Ectodermal cell (in vitro differentiated cells): ENCODE measurements at regions not wholly inside any gene's neighbourhood (a gene's known extent, or its start where the extent isn't known, plus 50 kb on each side); places are given as distances from the start of the nearest gene placed in this dataset.

Source experiments
- H3K27ac ChIP-seq: 2 replicates; pipeline ENCODE4 v1.7.0; 2013; ENCODE audit warnings: mild to moderate bottlenecking, low read depth, low read length; ENCODE audit not compliant: insufficient read depth, poor library complexity, severe bottlenecking
- H3K27me3 ChIP-seq: 2 replicates; pipeline ENCODE4 v1.7.0; 2013; ENCODE audit warnings: mild to moderate bottlenecking, low read length; ENCODE audit not compliant: insufficient read depth, control insufficient read depth, poor library complexity, severe bottlenecking
- H3K36me3 ChIP-seq: one replicate; pipeline ENCODE4 v1.7.0; 2013; ENCODE audit warnings: low read length; ENCODE audit not compliant: control insufficient read depth, insufficient read depth
- H3K4me1 ChIP-seq: one replicate; pipeline ENCODE4 v1.7.0; 2013; ENCODE audit warnings: low read length; ENCODE audit not compliant: control insufficient read depth, insufficient read depth
- H3K4me3 ChIP-seq: 2 replicates; pipeline ENCODE4 v1.7.0; 2013; ENCODE audit warnings: low read depth, low read length, control low read depth; ENCODE audit not compliant: insufficient read depth
- H3K9me3 ChIP-seq: 2 replicates; pipeline ENCODE4 v1.7.0; 2013; ENCODE audit warnings: mild to moderate bottlenecking, low read length, moderate library complexity; ENCODE audit not compliant: control insufficient read depth
- WGBS, 2 experiments: methylation state at CpG; one replicate each; pipeline ENCODE4 v1.1.7; 2013; ENCODE audit warnings: missing lambda C conversion rate in 2 of 2; 5-methylcytosine and 5-hydroxymethylcytosine counted together

DNA sequence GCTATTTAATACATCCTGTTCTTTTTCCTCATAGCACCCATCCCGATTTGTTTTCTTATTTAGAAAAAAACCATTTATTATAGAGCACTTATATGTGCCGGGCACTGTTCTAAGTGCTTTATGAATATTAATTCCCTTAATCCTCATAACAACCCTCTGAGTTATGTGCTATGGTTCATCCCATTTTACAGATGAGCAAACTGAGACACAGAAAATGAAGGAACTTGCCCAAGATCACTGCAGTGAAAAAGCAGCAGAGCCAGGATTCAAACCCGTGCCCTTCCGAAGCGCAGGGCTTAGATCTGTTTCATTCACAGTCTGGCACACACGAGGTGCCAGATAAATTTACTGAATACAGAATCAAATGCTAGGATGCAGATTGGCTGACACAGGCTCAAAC is 85.1 kb upstream of the ZC3H12A start:
- H3K4me1 ChIP-seq = peaks cover 19% of the 10 kb centered on the region
- WGBS, 2 experiments = 93 to 95% methylated on average over 6 of the region's 6 CpGs

DNA sequence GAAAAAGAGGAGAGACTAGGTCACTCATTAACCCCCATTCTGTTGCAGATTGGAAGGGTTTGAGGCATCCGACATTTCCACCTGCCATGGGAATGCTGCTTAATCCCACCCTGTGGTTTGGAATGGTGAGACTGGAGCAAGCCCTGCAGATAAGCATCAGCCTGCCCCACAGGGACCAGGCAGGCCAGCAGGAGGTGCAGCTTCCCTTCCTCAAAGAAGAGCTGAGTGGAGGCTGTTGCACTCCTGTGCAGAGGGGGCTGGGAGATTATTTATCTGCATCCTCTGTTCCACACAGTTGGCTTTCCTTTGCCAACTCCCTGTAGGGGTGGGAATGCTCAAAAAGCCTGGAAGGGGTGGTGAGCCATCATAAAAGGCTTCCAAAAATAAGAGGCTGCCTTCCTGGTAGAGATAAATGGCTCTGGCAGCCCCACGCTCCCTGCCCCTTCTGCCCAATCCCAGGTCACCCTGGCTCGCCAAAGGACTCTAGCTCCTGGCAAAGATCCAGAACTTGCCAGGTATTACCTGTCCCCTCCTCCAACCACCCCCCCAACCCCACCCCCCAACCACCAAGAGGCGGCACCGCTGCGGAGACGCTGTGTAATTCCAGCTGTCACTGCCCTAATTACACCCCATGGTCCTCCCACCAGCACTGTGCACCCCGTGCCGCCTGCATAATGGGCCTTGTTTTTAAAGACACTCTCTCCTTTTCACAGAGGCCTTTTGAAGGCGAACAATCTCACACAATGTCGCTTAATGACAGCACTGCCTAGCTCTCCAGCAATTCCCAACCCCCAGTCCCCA is 83.0 kb upstream of the ZC3H12A start:
- H3K27ac ChIP-seq = peak overlapping the region; percentile 50
- H3K4me1 ChIP-seq = peaks cover 36% of the 10 kb centered on the region
- H3K36me3 ChIP-seq = no peaks in the 10 kb centered on the region
- H3K27me3 ChIP-seq = no peaks in the 10 kb centered on the region
- no peaks in the 10 kb centered on the region for H3K9me3 ChIP-seq
- WGBS, 2 experiments = 7 to 9% methylated on average over 11 of the region's 11 CpGs
- no peak overlapping the region for H3K4me3 ChIP-seq

More for the DNA sequence above, 85.1 kb upstream of the ZC3H12A start:
- Histone ChIP-seq H3K36me3 (no peaks in the 10 kb centered on the region), H3K4me3 (no peak overlapping the region), H3K9me3 (no peaks in the 10 kb centered on the region), H3K27me3 (no peaks in the 10 kb centered on the region), H3K27ac (no peak overlapping the region)

DNA sequence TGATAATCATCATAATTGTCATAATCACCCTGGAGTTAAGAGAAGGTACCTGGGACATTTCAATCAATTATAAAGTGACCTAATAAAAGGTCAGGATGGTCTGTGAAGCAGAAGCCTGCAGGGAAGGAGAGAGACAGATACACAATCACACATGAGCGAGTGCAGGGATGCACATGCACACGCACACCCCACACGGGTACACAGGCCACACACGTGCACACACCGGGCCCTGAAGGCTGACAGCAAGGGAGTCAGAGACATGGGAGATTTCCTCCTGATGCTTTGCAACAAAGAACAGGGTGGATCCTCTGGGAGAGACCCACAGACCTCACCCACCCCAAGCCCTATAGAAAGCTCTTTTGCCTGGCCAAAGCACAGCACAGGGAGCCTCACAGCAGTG is 82.3 kb upstream of the ZC3H12A start:
- no peaks in the 10 kb centered on the region for H3K27me3 ChIP-seq
- H3K4me1 ChIP-seq = peaks cover 37% of the 10 kb centered on the region
- no peak overlapping the region for H3K4me3 ChIP-seq
- H3K36me3 ChIP-seq = no peaks in the 10 kb centered on the region
- WGBS, 2 experiments = 58 to 64% methylated on average over 5 of the region's 5 CpGs
- peak overlapping the region; percentile 50 for H3K27ac ChIP-seq
- H3K9me3 ChIP-seq = no peaks in the 10 kb centered on the region

DNA sequence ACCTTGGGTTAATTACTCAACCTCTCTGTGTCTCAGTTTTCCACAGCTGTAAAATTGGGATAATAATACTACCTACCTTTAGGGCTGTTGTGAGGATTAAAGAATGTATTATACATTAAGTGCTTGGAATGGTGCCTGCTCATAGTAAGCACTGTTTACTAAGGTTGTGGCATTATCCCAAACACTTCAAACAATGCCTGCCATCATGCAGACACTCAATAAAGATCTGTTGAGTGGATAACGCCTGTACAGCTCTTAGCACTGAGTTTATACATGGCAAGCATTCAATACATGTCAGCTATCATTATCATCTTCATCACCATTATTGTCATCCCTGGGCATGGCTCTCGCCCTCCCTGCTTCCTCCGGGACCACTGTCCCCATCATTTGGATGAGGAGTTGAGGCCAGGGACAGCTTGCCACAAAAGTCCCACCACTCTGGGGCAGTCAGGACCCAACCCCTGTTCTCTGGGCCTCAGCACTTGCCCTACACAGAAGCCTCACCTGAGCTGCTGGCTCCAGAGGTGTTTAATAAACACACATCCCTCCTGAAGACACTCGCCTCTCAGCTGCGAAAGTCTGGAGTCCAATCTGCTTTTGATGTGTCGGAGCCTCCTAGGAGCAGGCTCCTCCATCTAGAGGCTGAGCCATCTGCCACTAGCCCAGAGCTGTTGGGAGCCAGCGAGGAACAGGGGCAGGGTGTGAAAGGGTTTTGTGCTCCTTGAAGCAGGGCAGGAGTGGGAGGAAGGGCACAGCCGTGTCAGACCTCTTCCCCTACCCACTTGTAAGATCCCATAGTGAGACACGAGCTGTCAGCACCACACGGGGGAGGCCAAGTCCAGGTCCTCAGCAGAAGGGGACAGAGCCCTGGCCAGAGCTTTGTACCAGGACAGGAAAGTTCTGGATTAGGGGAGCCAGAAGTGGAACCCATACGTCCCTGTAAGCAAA is 80.9 kb upstream of the ZC3H12A start:
- H3K9me3 ChIP-seq = no peaks in the 10 kb centered on the region
- no peak overlapping the region for H3K27ac ChIP-seq
- peaks cover 37% of the 10 kb centered on the region for H3K4me1 ChIP-seq
- H3K4me3 ChIP-seq = no peak overlapping the region
- H3K36me3 ChIP-seq = no peaks in the 10 kb centered on the region
- WGBS, 2 experiments = 75 to 76% methylated on average over 11 of the region's 11 CpGs
- no peaks in the 10 kb centered on the region for H3K27me3 ChIP-seq

DNA sequence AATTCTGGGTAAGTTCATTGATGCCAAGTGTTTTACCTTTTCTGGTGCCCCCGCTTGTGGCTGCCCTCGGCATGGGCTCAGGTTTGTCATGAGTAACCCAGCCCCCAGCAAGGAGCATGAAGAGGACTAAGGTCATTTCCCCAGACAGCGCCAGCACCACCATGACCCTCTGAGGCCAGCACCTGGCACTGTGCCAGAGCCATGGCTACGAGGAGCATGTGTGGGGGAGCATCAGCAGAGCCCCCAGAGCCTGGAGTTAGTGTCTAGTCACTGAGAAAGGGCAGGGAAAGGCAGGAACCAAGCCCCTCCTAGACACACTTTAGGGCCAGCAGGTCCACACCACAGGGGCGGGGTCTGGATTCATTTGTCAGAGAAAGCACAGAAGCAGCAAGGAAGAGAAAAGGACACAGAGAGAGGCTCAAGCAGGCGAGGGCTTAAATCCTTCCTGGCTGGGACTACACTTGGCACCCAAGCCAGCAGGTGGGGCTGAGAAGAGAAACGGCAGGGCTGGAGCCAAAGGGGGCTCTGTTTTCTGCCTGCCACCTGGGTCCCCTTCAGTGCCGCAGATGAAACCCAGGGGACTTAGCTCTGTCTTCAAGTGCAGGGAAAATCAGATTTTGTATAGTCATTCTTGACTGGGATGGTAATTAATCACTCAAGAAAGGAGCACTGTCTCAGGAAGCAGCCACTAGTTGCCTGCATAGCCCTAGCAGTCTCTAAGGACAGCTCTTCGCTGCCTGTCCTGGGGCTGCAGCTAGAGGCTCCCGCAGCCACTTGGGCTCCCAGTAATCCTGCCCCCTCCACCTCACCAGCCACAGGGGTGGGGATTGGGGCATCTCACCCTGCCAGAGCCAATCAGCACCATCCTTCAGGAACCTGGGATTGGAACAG is 79.6 kb upstream of the ZC3H12A start:
- Histone ChIP-seq H3K36me3 (no peaks in the 10 kb centered on the region), H3K9me3 (no peaks in the 10 kb centered on the region), H3K27ac (peak overlapping the region; percentile 45), H3K4me3 (no peak overlapping the region), H3K4me1 (peaks cover 37% of the 10 kb centered on the region), H3K27me3 (no peaks in the 10 kb centered on the region)
- WGBS, 2 experiments = 48% methylated on average over 10 of the region's 10 CpGs

DNA sequence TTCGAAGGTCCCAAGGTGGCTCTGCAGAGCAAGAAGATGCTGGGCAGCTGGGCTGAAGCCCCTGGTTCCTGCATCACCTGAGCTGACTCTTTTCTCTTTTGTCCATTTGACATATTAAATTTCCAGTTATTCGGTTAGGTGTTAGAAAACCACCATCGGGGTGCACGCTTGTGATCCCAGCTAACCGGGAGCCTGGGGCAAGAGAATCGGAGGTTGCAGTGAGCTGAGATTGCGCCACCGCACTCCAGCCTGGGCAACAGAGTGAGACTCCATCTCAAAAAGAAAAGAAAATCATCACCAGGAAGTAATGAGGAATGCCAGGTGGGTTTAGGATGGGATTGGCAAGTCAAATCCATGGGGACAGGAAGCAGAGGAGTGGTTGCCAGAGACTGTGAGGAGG is 76.3 kb upstream of the ZC3H12A start:
- no peaks in the 10 kb centered on the region for H3K9me3 ChIP-seq
- no peaks in the 10 kb centered on the region for H3K36me3 ChIP-seq
- no peak overlapping the region for H3K27ac ChIP-seq
- peaks cover 22% of the 10 kb centered on the region for H3K4me1 ChIP-seq
- no peaks in the 10 kb centered on the region for H3K27me3 ChIP-seq
- WGBS, 2 experiments = 93 to 97% methylated on average over 8 of the region's 8 CpGs
- H3K4me3 ChIP-seq = no peak overlapping the region

DNA sequence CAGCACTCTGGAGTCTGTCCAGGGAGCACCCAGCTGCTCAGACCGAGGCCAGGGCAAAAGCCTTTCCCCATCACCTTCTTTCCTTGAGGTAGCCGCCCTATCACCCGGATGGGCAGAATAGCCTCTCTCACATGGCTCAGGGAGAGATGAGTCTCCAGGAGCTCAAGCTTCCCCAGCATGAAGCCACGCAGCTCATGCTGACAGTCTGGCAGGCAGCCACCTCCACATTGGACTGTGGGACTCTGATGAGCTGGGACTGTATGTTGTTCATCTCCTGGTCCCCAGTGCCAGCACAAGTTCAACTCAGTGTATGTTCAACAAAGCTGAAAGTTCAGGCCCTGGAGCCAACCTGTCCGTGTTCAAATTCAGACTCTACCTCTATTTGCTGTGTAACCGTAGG is 75.2 kb upstream of the ZC3H12A start:
- Histone ChIP-seq H3K27ac (no peak overlapping the region), H3K36me3 (no peaks in the 10 kb centered on the region), H3K4me3 (no peak overlapping the region), H3K9me3 (no peaks in the 10 kb centered on the region), H3K27me3 (no peaks in the 10 kb centered on the region), H3K4me1 (peaks cover 22% of the 10 kb centered on the region)
- 79 to 83% methylated on average over 6 of the region's 6 CpGs for WGBS, 2 experiments

DNA sequence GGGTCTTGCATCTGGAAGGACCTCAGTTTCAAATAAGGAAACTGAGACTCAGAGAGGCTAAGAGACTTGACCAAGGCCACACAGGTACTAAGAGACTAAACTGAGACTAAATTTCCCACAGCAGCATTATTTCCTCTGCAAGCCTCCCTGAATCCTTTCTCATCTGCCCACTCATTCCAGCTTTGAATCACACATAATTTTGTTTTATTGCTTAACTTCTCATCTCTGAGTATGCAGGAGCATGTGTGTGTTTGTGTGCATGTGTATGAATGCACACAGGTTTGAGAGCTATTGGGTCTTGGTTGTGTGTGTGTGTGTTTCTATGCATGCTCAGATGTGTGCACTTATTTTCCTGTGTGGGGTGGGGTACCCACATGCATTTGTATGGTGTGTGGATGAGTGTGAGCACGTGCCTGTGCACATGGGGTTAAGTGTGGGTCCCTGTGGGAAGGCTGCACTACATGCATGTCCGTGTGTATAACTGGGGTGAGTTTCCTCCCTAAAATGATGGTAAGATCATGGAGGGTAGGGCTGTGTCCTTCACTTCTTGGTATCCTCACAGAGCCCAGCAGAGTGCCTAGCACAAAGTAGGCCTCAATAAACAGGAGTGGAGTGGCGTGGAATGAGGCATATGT is 74.4 kb upstream of the ZC3H12A start:
- WGBS, 2 experiments = 84 to 88% methylated on average over 3 of the region's 3 CpGs
- Histone ChIP-seq H3K9me3 (no peaks in the 10 kb centered on the region), H3K27me3 (no peaks in the 10 kb centered on the region), H3K4me3 (no peak overlapping the region), H3K36me3 (no peaks in the 10 kb centered on the region), H3K27ac (no peak overlapping the region), H3K4me1 (peaks cover 15% of the 10 kb centered on the region)

DNA sequence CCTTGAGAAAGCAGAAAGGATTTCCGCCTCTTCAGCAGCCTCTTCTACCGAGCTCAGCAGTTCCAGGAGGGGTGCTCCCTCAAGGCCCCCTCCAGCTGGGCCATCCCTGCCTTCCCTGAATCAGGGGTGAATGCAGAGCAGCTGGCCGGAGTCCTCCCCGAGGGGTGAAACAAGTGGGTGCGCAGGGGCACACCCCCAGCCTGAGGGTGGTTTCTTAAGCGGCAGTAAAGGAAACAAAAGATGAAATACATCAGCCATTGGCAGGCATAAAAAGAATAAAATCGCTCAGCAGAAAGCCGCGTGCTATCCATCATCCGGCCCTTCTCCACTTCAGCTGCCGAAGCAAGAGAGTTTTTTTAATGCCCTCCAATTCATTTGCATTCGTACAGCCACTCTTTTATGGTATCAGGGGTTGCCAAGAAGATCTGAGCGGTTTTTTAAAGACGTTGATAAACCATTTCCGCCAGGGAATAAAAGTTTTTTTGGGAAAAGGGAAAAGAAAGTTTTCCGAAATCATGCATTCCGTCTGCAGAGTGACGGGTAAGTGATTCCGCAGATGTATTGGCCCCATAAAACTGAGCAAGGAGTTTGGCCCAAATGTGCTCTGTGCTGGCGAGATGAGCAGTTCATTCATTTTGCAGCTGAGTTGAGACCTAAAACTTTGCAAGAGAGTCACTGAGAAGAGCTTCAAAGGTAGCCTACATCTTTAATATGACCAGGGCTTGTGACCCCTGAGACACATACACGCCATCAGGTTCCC is 73.7 kb upstream of the ZC3H12A start:
- H3K36me3 ChIP-seq = no peaks in the 10 kb centered on the region
- no peak overlapping the region for H3K4me3 ChIP-seq
- peaks cover 9% of the 10 kb centered on the region for H3K4me1 ChIP-seq
- H3K27me3 ChIP-seq = no peaks in the 10 kb centered on the region
- WGBS, 2 experiments = 79 to 80% methylated on average over 21 of the region's 21 CpGs
- H3K27ac ChIP-seq = no peak overlapping the region
- no peaks in the 10 kb centered on the region for H3K9me3 ChIP-seq
